ENCODE measurements at regions not wholly inside any gene's neighbourhood (a gene's known extent, or its start where the extent isn't known, plus 50 kb on each side); places are given as distances from the start of the nearest gene placed in this dataset.
"Not testable (repeated sequence)": the region's sequence is repeated elsewhere in the genome, so short reads cannot be mapped to it uniquely, and the experiment has no call there.

DNA sequence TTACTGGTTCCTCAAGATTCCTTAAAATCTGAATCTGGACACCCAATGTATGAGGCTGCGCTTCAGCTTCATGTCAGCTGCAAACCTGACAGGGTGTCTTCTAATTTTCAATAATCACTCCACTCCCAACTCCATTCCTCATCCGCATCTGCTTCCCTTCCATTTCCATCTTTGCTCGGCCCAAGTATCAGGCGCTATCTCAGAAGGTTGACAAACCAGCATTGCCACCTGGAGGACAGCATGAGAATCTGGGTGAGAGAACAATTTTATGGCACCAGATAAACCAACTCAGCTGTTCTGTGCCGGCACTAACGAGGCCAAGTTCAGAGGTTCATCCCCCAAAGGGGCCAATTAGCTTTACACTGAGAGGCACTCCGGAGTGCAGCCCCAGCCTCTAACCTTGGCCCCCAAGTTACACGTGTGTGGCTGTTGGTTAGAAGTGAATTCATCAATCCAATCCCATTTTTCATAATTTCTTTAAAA lies 79.1 kb upstream of the LMO2 start:
- no peak overlapping the region for H3K27ac ChIP-seq (ENCODE audit: low read depth, low read length)
- H3K36me3 ChIP-seq (ENCODE audit: control insufficient read depth, insufficient read depth, low read length), result no peaks in the 10 kb centered on the region
- H3K27me3 ChIP-seq (ENCODE audit: control insufficient read depth, insufficient read depth, low read length), result no peaks in the 10 kb centered on the region
- no peak overlapping the region for H3K4me3 ChIP-seq (ENCODE audit: low read depth, low read length)
- H3K4me1 ChIP-seq (ENCODE audit: control insufficient read depth, insufficient read depth, low read length), result no peaks in the 10 kb centered on the region
- no peaks in the 10 kb centered on the region for H3K9me3 ChIP-seq (ENCODE audit: control insufficient read depth, insufficient read depth, low read depth, low read length)
- no peak overlapping the region for H3K9ac ChIP-seq (ENCODE audit: low read length)

DNA sequence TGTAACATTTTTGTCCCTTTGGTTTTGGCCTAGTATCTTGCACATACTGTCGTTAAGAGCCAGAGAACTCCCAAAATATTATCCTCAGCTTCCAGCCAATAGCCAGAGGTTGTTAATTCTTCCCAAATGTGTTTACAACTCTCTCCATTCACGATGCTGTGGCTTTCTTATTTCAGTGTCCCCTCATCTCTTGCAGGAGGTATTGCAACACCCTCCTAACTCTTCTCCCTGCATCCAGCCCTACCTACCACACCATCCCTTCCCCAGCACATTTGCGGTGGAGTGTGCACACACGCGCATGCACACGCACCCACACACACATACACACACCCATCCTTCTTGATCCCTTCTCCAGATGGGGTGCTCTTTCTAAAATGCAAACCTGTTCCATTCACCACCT lies 75.6 kb upstream of the LMO2 start:
- Histone ChIP-seq H3K4me1 (ENCODE audit: control insufficient read depth, insufficient read depth, low read length) (no peaks in the 10 kb centered on the region), H3K4me3 (ENCODE audit: low read depth, low read length) (no peak overlapping the region), H3K36me3 (ENCODE audit: control insufficient read depth, insufficient read depth, low read length) (no peaks in the 10 kb centered on the region), H3K9me3 (ENCODE audit: control insufficient read depth, insufficient read depth, low read depth, low read length) (no peaks in the 10 kb centered on the region), H3K9ac (ENCODE audit: low read length) (no peak overlapping the region), H3K27me3 (ENCODE audit: control insufficient read depth, insufficient read depth, low read length) (no peaks in the 10 kb centered on the region), H3K27ac (ENCODE audit: low read depth, low read length) (no peak overlapping the region)

DNA sequence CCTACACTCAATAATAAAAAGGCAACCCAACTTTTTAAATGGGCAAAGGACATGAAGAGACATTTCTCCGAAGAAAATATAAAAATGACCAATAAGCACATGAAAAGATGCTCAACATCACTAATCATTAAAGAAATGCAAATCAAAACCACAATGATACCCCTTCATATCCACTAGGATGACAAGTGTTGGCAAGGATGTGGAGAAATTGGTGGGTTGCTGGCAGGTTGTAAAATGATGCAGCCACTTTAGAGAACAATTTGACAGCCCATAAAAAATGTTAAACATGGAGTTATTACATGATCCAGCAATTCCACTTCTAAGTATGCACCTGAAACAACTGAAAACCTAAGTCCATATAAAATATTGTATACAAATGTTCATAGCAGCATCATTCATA lies 73.2 kb upstream of the LMO2 start:
- Histone ChIP-seq H3K9ac (ENCODE audit: low read length) (no peak overlapping the region), H3K27ac (ENCODE audit: low read depth, low read length) (no peak overlapping the region), H3K36me3 (ENCODE audit: control insufficient read depth, insufficient read depth, low read length) (no peaks in the 10 kb centered on the region), H3K4me1 (ENCODE audit: control insufficient read depth, insufficient read depth, low read length) (no peaks in the 10 kb centered on the region), H3K9me3 (ENCODE audit: control insufficient read depth, insufficient read depth, low read depth, low read length) (no peaks in the 10 kb centered on the region), H3K27me3 (ENCODE audit: control insufficient read depth, insufficient read depth, low read length) (no peaks in the 10 kb centered on the region), H3K4me3 (ENCODE audit: low read depth, low read length) (no peak overlapping the region)

DNA sequence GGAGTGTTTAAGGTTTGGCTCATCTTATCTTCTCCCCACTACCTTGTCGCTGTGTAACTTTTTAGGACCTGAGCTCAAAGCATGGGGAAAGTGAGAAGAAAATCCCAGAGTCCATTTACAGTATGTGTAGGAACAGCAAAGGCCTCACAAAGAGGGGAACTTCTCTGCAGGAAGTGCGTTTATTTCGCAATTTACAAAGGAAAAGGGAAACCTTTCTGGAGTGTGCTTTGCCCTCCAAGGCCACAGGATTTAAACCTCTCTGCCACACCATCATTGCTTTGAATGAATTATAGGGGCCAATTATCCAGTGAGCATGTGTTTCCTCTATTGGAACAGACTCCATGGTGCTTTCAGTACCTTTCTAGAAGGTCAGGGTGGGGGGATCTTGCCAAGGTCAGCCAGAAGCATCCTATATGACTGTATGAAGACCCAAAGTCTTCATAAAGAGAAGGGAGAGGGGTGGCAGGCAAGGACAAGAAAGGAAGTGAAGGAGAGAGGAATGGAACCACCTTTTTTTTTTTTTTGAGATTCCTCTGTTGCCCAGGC lies 68.1 kb upstream of the LMO2 start:
- no peak overlapping the region for H3K9ac ChIP-seq (ENCODE audit: low read length)
- H3K36me3 ChIP-seq (ENCODE audit: control insufficient read depth, insufficient read depth, low read length), result no peaks in the 10 kb centered on the region
- H3K27ac ChIP-seq (ENCODE audit: low read depth, low read length), result no peak overlapping the region
- H3K27me3 ChIP-seq (ENCODE audit: control insufficient read depth, insufficient read depth, low read length), result no peaks in the 10 kb centered on the region
- no peak overlapping the region for H3K4me3 ChIP-seq (ENCODE audit: low read depth, low read length)
- no peaks in the 10 kb centered on the region for H3K4me1 ChIP-seq (ENCODE audit: control insufficient read depth, insufficient read depth, low read length)
- no peaks in the 10 kb centered on the region for H3K9me3 ChIP-seq (ENCODE audit: control insufficient read depth, insufficient read depth, low read depth, low read length)

DNA sequence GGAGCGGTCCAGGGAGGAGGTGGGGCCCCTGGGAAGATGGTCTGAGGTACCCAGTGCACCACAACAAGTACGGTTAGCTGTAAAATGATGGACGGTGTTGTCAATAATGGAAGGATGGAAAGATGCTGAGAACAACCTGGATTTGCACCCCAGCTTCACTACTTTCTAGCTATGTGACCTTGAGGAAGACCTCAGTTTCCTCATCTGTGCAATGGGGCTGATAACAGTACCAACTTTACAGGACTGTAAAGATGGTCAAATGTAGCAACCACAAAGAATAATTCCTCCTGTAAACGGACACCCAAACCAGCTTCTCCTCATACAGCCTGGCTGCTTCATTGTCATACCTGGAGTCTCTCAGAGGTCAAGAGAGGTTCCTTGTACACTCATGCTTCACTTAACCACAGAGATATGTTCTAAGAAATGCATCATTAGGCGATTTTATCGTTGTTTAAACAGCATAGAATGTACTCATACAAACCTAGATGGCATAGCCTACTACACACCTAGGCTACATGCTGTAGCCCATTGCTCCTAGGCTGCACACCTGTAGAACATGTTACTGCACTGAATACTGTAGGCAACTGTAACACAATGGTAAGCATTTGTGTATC lies 65.5 kb upstream of the LMO2 start:
- Histone ChIP-seq H3K9me3 (ENCODE audit: control insufficient read depth, insufficient read depth, low read depth, low read length) (no peaks in the 10 kb centered on the region), H3K27ac (ENCODE audit: low read depth, low read length) (no peak overlapping the region), H3K36me3 (ENCODE audit: control insufficient read depth, insufficient read depth, low read length) (no peaks in the 10 kb centered on the region), H3K27me3 (ENCODE audit: control insufficient read depth, insufficient read depth, low read length) (peaks cover 3% of the 10 kb centered on the region; the same call in 1 of the 2 replicates), H3K4me1 (ENCODE audit: control insufficient read depth, insufficient read depth, low read length) (no peaks in the 10 kb centered on the region), H3K4me3 (ENCODE audit: low read depth, low read length) (no peak overlapping the region), H3K9ac (ENCODE audit: low read length) (no peak overlapping the region)

DNA sequence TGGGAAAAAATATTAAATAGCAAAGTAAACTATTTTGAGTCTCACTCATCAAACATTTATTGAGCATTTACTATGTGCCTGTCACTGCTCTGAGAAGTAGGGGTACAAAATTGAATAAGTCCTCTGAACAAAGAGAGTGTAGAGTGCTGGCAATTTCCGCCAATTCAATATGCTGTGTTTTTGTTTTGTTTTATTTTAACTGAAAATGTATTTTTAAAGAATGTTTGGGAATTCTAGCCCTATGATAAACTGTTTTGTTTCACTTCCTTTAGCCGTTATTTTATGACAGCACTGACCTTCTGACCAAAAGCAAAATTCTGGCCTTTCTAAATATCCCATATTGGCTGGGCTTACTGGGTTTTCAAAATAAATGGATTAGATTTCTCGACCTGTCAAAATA lies 64.7 kb upstream of the LMO2 start:
- no peaks in the 10 kb centered on the region for H3K9me3 ChIP-seq (ENCODE audit: control insufficient read depth, insufficient read depth, low read depth, low read length)
- H3K27me3 ChIP-seq (ENCODE audit: control insufficient read depth, insufficient read depth, low read length), result peaks cover 3% of the 10 kb centered on the region; the same call in 1 of the 2 replicates
- H3K36me3 ChIP-seq (ENCODE audit: control insufficient read depth, insufficient read depth, low read length), result no peaks in the 10 kb centered on the region
- H3K4me3 ChIP-seq (ENCODE audit: low read depth, low read length), result no peak overlapping the region
- H3K9ac ChIP-seq (ENCODE audit: low read length), result no peak overlapping the region
- no peaks in the 10 kb centered on the region for H3K4me1 ChIP-seq (ENCODE audit: control insufficient read depth, insufficient read depth, low read length)
- H3K27ac ChIP-seq (ENCODE audit: low read depth, low read length), result no peak overlapping the region

DNA sequence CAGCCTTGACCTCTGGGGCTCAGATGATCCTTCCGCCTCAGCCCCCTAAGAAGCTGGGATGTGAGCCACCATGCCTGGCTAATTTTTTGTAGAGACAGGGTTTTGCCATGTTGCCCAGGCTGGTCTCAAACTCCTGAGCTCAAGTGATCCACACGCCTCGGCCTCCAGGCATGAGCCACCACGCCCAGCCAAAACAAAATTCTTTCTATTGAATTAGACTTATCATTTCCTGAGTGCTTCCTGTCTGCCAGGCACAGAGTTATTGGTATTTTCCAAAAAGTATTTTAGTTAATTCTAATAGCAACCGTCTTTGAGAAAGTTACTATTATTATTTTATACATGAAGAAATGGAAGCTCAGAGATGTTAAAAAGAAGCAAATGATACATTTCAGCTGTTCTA lies 61.4 kb upstream of the LMO2 start:
- Histone ChIP-seq H3K27ac (ENCODE audit: low read depth, low read length) (no peak overlapping the region), H3K4me1 (ENCODE audit: control insufficient read depth, insufficient read depth, low read length) (no peaks in the 10 kb centered on the region), H3K9me3 (ENCODE audit: control insufficient read depth, insufficient read depth, low read depth, low read length) (no peaks in the 10 kb centered on the region), H3K9ac (ENCODE audit: low read length) (no peak overlapping the region), H3K27me3 (ENCODE audit: control insufficient read depth, insufficient read depth, low read length) (peaks cover 3% of the 10 kb centered on the region; the same call in 1 of the 2 replicates), H3K4me3 (ENCODE audit: low read depth, low read length) (no peak overlapping the region), H3K36me3 (ENCODE audit: control insufficient read depth, insufficient read depth, low read length) (no peaks in the 10 kb centered on the region)

DNA sequence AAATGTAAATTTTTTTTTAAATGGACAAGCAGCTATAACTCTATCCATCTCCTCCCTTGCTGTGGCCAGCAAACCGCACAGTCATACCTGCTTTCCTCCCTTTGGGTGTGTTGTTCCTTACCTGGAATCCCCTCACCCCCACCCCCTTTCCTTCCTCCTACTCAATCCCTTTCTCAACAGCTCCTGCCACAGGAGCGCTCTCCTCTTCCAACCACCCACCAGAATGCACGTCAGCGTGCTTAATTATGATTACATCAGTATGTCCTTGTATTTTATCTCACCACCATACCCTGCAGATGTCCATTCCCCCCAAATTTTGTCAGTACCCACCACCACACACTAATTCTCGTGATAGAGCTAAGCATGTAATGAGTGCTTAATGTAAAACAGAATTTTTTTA lies 60.9 kb upstream of the LMO2 start:
- H3K36me3 ChIP-seq (ENCODE audit: control insufficient read depth, insufficient read depth, low read length), result no peaks in the 10 kb centered on the region
- H3K4me3 ChIP-seq (ENCODE audit: low read depth, low read length), result no peak overlapping the region
- peaks cover 3% of the 10 kb centered on the region; the same call in 1 of the 2 replicates for H3K27me3 ChIP-seq (ENCODE audit: control insufficient read depth, insufficient read depth, low read length)
- H3K27ac ChIP-seq (ENCODE audit: low read depth, low read length), result no peak overlapping the region
- H3K4me1 ChIP-seq (ENCODE audit: control insufficient read depth, insufficient read depth, low read length), result no peaks in the 10 kb centered on the region
- no peaks in the 10 kb centered on the region for H3K9me3 ChIP-seq (ENCODE audit: control insufficient read depth, insufficient read depth, low read depth, low read length)
- no peak overlapping the region for H3K9ac ChIP-seq (ENCODE audit: low read length)

DNA sequence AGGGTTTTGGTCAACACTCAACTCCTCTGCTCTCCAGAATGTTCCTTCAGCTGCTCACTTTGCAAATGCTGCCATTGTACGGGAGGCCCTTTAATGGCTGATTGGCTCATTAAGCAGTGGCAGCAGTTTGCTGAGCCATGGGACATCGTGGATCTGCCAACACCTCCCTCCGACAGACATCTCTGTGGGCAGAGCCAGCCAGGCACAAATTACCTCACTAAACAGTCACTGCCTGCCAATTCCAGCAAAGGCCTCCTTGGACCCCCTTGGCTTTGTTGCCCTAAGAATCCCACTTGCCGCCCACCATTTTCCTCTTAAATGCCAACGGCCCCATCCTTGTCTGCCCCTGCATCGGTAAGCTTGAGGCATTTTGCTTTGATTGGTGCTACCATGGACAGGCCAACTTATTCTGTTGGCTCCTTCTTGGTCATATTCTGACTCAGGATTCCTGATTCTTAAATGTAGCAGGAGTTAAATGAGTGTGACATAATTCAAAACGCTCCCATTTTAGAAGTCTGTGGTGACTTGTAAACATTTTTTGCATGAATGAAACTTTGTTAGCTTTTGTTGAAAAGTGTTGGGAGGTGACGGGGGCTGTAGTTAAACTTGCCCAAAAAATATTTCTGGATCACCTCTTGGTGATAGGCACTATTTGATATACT lies 57.5 kb upstream of the LMO2 start:
- no peak overlapping the region for H3K4me3 ChIP-seq (ENCODE audit: low read depth, low read length)
- no peak overlapping the region for H3K9ac ChIP-seq (ENCODE audit: low read length)
- H3K27ac ChIP-seq (ENCODE audit: low read depth, low read length), result no peak overlapping the region
- no peaks in the 10 kb centered on the region for H3K4me1 ChIP-seq (ENCODE audit: control insufficient read depth, insufficient read depth, low read length)
- peaks cover 3% of the 10 kb centered on the region; the same call in 1 of the 2 replicates for H3K27me3 ChIP-seq (ENCODE audit: control insufficient read depth, insufficient read depth, low read length)
- H3K36me3 ChIP-seq (ENCODE audit: control insufficient read depth, insufficient read depth, low read length), result no peaks in the 10 kb centered on the region
- no peaks in the 10 kb centered on the region for H3K9me3 ChIP-seq (ENCODE audit: control insufficient read depth, insufficient read depth, low read depth, low read length)

DNA sequence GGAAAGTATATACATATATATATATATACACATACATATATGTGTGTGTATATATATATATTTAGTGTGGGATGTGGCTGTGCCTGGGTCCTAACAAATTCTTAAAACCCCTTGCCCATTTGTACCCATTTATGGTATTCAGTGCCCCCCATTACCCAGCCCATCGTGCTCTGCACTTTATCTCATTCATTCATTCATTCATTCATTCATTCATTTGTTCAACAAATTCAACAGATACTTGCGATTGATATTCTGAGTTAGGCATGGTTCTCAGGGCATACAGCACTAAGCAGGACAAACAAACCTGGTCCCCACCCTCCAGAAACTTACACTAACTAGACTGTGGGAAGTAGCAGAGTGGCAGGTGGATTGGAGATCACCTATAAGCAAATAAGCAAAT lies 56.6 kb upstream of the LMO2 start:
- H3K4me3 ChIP-seq (ENCODE audit: low read depth, low read length), result no peak overlapping the region

DNA sequence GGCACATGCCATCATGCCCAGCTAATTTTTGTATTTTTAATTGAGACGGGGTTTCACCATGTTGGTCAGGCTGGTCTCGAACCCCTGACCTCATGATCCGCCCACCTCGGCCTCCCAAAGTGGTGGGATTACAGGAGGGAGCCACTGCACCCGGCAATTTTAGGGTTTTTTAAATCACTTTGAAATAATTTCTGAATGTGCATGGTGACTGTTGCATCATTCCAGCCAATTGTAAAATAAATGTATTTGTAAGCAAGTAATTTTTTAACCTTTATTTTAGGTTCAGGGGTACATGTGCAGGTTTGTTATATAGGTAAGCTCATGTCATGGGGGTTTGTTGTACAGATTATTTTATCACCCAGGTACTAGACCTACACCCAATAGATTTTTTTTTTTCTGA lies 56.0 kb upstream of the LMO2 start:
- not testable (repeated sequence) for H3K27ac ChIP-seq (ENCODE audit: low read depth, low read length); H3K9me3 ChIP-seq (ENCODE audit: control insufficient read depth, insufficient read depth, low read depth, low read length); H3K9ac ChIP-seq (ENCODE audit: low read length); H3K4me3 ChIP-seq (ENCODE audit: low read depth, low read length); H3K27me3 ChIP-seq (ENCODE audit: control insufficient read depth, insufficient read depth, low read length); H3K36me3 ChIP-seq (ENCODE audit: control insufficient read depth, insufficient read depth, low read length); H3K4me1 ChIP-seq (ENCODE audit: control insufficient read depth, insufficient read depth, low read length)

More for the DNA sequence above, 56.6 kb upstream of the LMO2 start:
- Histone ChIP-seq H3K9me3 (ENCODE audit: control insufficient read depth, insufficient read depth, low read depth, low read length) (no peaks in the 10 kb centered on the region), H3K4me1 (ENCODE audit: control insufficient read depth, insufficient read depth, low read length) (no peaks in the 10 kb centered on the region), H3K27ac (ENCODE audit: low read depth, low read length) (no peak overlapping the region), H3K9ac (ENCODE audit: low read length) (no peak overlapping the region), H3K27me3 (ENCODE audit: control insufficient read depth, insufficient read depth, low read length) (no peaks in the 10 kb centered on the region), H3K36me3 (ENCODE audit: control insufficient read depth, insufficient read depth, low read length) (no peaks in the 10 kb centered on the region)
